Loucy (cell line): ENCODE measurements at regions not wholly inside any gene's neighbourhood (a gene's known extent, or its start where the extent isn't known, plus 50 kb on each side); places are given as distances from the start of the nearest gene placed in this dataset.

Experiments
- H2AFZ ChIP-seq: fragments of 200-600 bp; sonication (generic); 2 replicates; pipeline ENCODE4 v1.6.0; 2016; ENCODE audit warnings: antibody characterized with exemption, mild to moderate bottlenecking, low read length, moderate library complexity
- H3F3A ChIP-seq: fragments of 200-600 bp; 2 replicates; pipeline ENCODE4 v1.6.0; 2016; ENCODE audit warnings: antibody characterized with exemption, low read depth, mild to moderate bottlenecking
- H3K27me3 ChIP-seq: fragments of 200-600 bp; sonication (generic); 2 replicates; pipeline ENCODE4 v1.6.1; 2014; ENCODE audit warnings: low read length, mild to moderate bottlenecking; ENCODE audit not compliant: insufficient read depth, poor library complexity, severe bottlenecking
- H3K36me3 ChIP-seq: fragments of 200-600 bp; sonication (generic); 2 replicates; pipeline ENCODE4 v1.6.1; 2016; ENCODE audit warnings: low read length; ENCODE audit not compliant: insufficient read depth
- H3K4me1 ChIP-seq: fragments of 200-600 bp; sonication (generic); 2 replicates; pipeline ENCODE4 v1.5.1; 2014; ENCODE audit warnings: low read length, mild to moderate bottlenecking; ENCODE audit not compliant: insufficient read depth, poor library complexity, severe bottlenecking
- H3K4me2 ChIP-seq: fragments of 200-600 bp; sonication (generic); 2 replicates; pipeline ENCODE4 v1.6.0; 2014; ENCODE audit warnings: antibody characterized with exemption, low read length, low read depth, mild to moderate bottlenecking; ENCODE audit not compliant: poor library complexity, severe bottlenecking
- H3K4me3 ChIP-seq: fragments of 200-600 bp; sonication (generic); 2 replicates; pipeline ENCODE4 v1.5.1; 2014; ENCODE audit warnings: low read length, mild to moderate bottlenecking, mixed read lengths; ENCODE audit not compliant: poor library complexity, severe bottlenecking
- H3K79me2 ChIP-seq: fragments of 200-600 bp; sonication (generic); 2 replicates; pipeline ENCODE4 v1.6.1; 2014; ENCODE audit warnings: low read length; ENCODE audit not compliant: insufficient read depth
- H3K9ac ChIP-seq: fragments of 200-600 bp; sonication (generic); 2 replicates; pipeline ENCODE4 v1.6.0; 2014; ENCODE audit warnings: mild to moderate bottlenecking, low read depth, low read length, moderate library complexity; ENCODE audit not compliant: poor library complexity, severe bottlenecking
- H3K9me2 ChIP-seq: fragments of 200-600 bp; sonication (generic); replicated peaks from 2 replicates; pipeline ENCODE4 v1.6.1; 2016; ENCODE audit warnings: low read depth, low read length, mixed read lengths
- H3K9me3 ChIP-seq: fragments of 200-600 bp; sonication (generic); 2 replicates; pipeline ENCODE4 v1.6.1; 2014; ENCODE audit warnings: mild to moderate bottlenecking, antibody characterized with exemption, low read length, low read depth; ENCODE audit not compliant: insufficient read depth
- H4K20me1 ChIP-seq: fragments of 200-600 bp; sonication (generic); 2 replicates; pipeline ENCODE4 v1.6.0; 2014; ENCODE audit warnings: antibody characterized with exemption, low read length, mild to moderate bottlenecking; ENCODE audit not compliant: insufficient read depth, poor library complexity, severe bottlenecking
- CTCF ChIP-seq: fragments of 200-600 bp; sonication (generic); conservative IDR thresholded peaks from 2 replicates; pipeline ENCODE4 v1.5.1; 2014; ENCODE audit warnings: mild to moderate bottlenecking, antibody characterized with exemption, low read length
- EZH2phosphoT487 ChIP-seq: fragments of 200-600 bp; IDR thresholded peaks from 2 replicates; pipeline ENCODE4 v1.6.1; 2018; ENCODE audit warnings: antibody characterized with exemption, mild to moderate bottlenecking, moderate library complexity, borderline replicate concordance

GRCh38 chrX:36908801-36909675 is 99.1 kb upstream of the FAM47C start:
- Histone ChIP-seq H3K4me3 (no peak overlapping the region), H3K36me3 (no peaks in the 10 kb centered on the region), H3K9ac (no peak overlapping the region), H3K9me3 (no peaks in the 10 kb centered on the region), H3K9me2 (no peaks in the 10 kb centered on the region), H4K20me1 (no peaks in the 10 kb centered on the region), H3K79me2 (no peaks in the 10 kb centered on the region), H2AFZ (no peak overlapping the region), H3F3A (no peaks in the 10 kb centered on the region), H3K4me2 (no peak overlapping the region), H3K4me1 (no peaks in the 10 kb centered on the region), H3K27me3 (no peaks in the 10 kb centered on the region)
- TF ChIP-seq EZH2phosphoT487: no peak
- TF ChIP-seq CTCF: peak; percentile 63

- no peak overlapping the region for H2AFZ ChIP-seq
- H3K9me3 ChIP-seq: no peaks in the 10 kb centered on the region
- no peaks in the 10 kb centered on the region for H3K79me2 ChIP-seq
- no peak overlapping the region for H3K4me3 ChIP-seq
- H4K20me1 ChIP-seq: no peaks in the 10 kb centered on the region
- TF ChIP-seq EZH2phosphoT487 (no peak), CTCF (no peak)
- H3K4me1 ChIP-seq: no peaks in the 10 kb centered on the region
- H3F3A ChIP-seq: no peaks in the 10 kb centered on the region
- H3K4me2 ChIP-seq: no peak overlapping the region
- no peaks in the 10 kb centered on the region for H3K9me2 ChIP-seq
- H3K36me3 ChIP-seq: no peaks in the 10 kb centered on the region
- no peaks in the 10 kb centered on the region for H3K27me3 ChIP-seq
- no peak overlapping the region for H3K9ac ChIP-seq
These were observed 98.5 kb upstream of the FAM47C start for GRCh38 chrX:36909676-36910030.

GRCh38 chrX:36913551-36913950 is 94.6 kb upstream of the FAM47C start:
- TF ChIP-seq EZH2phosphoT487: no peak
- TF ChIP-seq CTCF: no peak
- no peaks in the 10 kb centered on the region for H3K9me3 ChIP-seq

More at GRCh38 chrX:36913551-36913950, 94.6 kb upstream of the FAM47C start:
- no peak overlapping the region for H3K9ac ChIP-seq
- no peaks in the 10 kb centered on the region for H3K27me3 ChIP-seq
- no peaks in the 10 kb centered on the region for H4K20me1 ChIP-seq
- no peaks in the 10 kb centered on the region for H3K36me3 ChIP-seq
- no peaks in the 10 kb centered on the region for H3K9me2 ChIP-seq
- H2AFZ ChIP-seq: no peak overlapping the region
- H3K4me3 ChIP-seq: no peak overlapping the region
- no peaks in the 10 kb centered on the region for H3K79me2 ChIP-seq
- no peak overlapping the region for H3K4me2 ChIP-seq
- no peaks in the 10 kb centered on the region for H3F3A ChIP-seq
- H3K4me1 ChIP-seq: no peaks in the 10 kb centered on the region
